Ishikawa (cell line): ENCODE measurements at regions not wholly inside any gene's neighbourhood (a gene's known extent, or its start where the extent isn't known, plus 50 kb on each side); places are given as distances from the start of the nearest gene placed in this dataset.

ENCODE experiments used
- CEBPB ChIP-seq: IDR thresholded peaks from 2 replicates; pipeline ENCODE4 v1.6.1; 2012
- CREB1 ChIP-seq: IDR thresholded peaks from 2 replicates; pipeline ENCODE4 v1.6.1; 2012; ENCODE audit warnings: low read depth
- EGR1 ChIP-seq: IDR thresholded peaks from 2 replicates; pipeline ENCODE4 v1.6.1; 2012
- EP300 ChIP-seq: IDR thresholded peaks from 2 replicates; pipeline ENCODE4 v1.6.1; 2012; ENCODE audit warnings: borderline replicate concordance
- FOXM1 ChIP-seq: IDR thresholded peaks from 2 replicates; pipeline ENCODE4 v1.6.1; 2012; ENCODE audit warnings: low read depth, borderline replicate concordance
- MAX ChIP-seq: IDR thresholded peaks from 2 replicates; pipeline ENCODE4 v1.6.1; 2012
- NFIC ChIP-seq: IDR thresholded peaks from 2 replicates; pipeline ENCODE4 v1.6.1; 2012
- RAD21 ChIP-seq: IDR thresholded peaks from 2 replicates; pipeline ENCODE4 v1.6.1; 2012; ENCODE audit warnings: low read depth
- REST ChIP-seq: IDR thresholded peaks from 2 replicates; pipeline ENCODE4 v1.6.1; 2012; ENCODE audit warnings: low read depth, mild to moderate bottlenecking
- TAF1 ChIP-seq: IDR thresholded peaks from 2 replicates; pipeline ENCODE4 v1.6.1; 2012; ENCODE audit warnings: low read depth, mild to moderate bottlenecking
- TCF12 ChIP-seq: IDR thresholded peaks from 2 replicates; pipeline ENCODE4 v1.6.1; 2012; ENCODE audit warnings: low read depth
- TEAD4 ChIP-seq: IDR thresholded peaks from 2 replicates; pipeline ENCODE4 v1.6.1; 2012
- USF1 ChIP-seq: IDR thresholded peaks from 2 replicates; pipeline ENCODE4 v1.6.1; 2012
- YY1 ChIP-seq: IDR thresholded peaks from 2 replicates; pipeline ENCODE4 v1.6.1; 2012; ENCODE audit warnings: low read depth
- ZBTB7A ChIP-seq: IDR thresholded peaks from 2 replicates; pipeline ENCODE4 v1.6.1; 2012; ENCODE audit warnings: low read depth

- TF ChIP-seq EGR1 (no peak), REST (no peak), TEAD4 (no peak), ZBTB7A (no peak), TCF12 (no peak), EP300 (no peak), MAX (no peak), FOXM1 (no peak), CREB1 (no peak), RAD21 (no peak), USF1 (no peak), CEBPB (no peak), TAF1 (no peak), NFIC (no peak), YY1 (no peak)
Measured at GRCh38 chr2:57656198-57656597, 390.4 kb upstream of the VRK2 start.

- TF ChIP-seq CREB1 (no peak), YY1 (no peak), EGR1 (no peak), REST (no peak), NFIC (no peak), TCF12 (no peak), TEAD4 (no peak), ZBTB7A (no peak), FOXM1 (no peak), CEBPB (no peak), RAD21 (no peak), USF1 (no peak), TAF1 (no peak), EP300 (no peak)
Measured at GRCh38 chr2:57669570-57669969, 377.0 kb upstream of the VRK2 start.

GRCh38 chr2:57674025-57674424 lies 372.6 kb upstream of the VRK2 start:
- TF ChIP-seq YY1: no peak
- no peak for TF ChIP-seq NFIC
- no peak for TF ChIP-seq MAX
- no peak for TF ChIP-seq RAD21
- TF ChIP-seq TCF12: no peak
- no peak for TF ChIP-seq CREB1
- TF ChIP-seq REST: no peak
- no peak for TF ChIP-seq USF1
- TF ChIP-seq TAF1: no peak
- no peak for TF ChIP-seq EGR1
- TF ChIP-seq TEAD4: no peak
- TF ChIP-seq ZBTB7A: no peak
- TF ChIP-seq FOXM1: no peak
- no peak for TF ChIP-seq CEBPB

GRCh38 chr2:57674743-57675142 lies 371.9 kb upstream of the VRK2 start:
- no peak for TF ChIP-seq RAD21
- no peak for TF ChIP-seq TCF12
- no peak for TF ChIP-seq CEBPB
- TF ChIP-seq REST: no peak
- TF ChIP-seq FOXM1: no peak
- no peak for TF ChIP-seq EP300
- TF ChIP-seq TEAD4: no peak
- no peak for TF ChIP-seq ZBTB7A
- no peak for TF ChIP-seq USF1
- TF ChIP-seq EGR1: no peak
- no peak for TF ChIP-seq TAF1
- TF ChIP-seq CREB1: no peak
- no peak for TF ChIP-seq YY1
- TF ChIP-seq NFIC: no peak
- no peak for TF ChIP-seq MAX
